Central memory CD8-positive, alpha-beta T cell (primary cell): ENCODE measurements at regions not wholly inside any gene's neighbourhood (a gene's known extent, or its start where the extent isn't known, plus 50 kb on each side); places are given as distances from the start of the nearest gene placed in this dataset.
"Not testable (repeated sequence)": the region's sequence is repeated elsewhere in the genome, so short reads cannot be mapped to it uniquely, and the experiment has no call there.

ENCODE experiments used
- ATAC-seq: fragments of 150-1000 bp; cut with Tn5 transposase; replicated peaks from 2 replicates; pipeline ENCODE4 v1.10.0; 2022; ENCODE audit warnings: mild to moderate bottlenecking, moderate FRiP score, moderate number of reproducible peaks; ENCODE audit not compliant: poor library complexity, severe bottlenecking; ENCODE audit errors: extremely low read depth
- DNase-seq, 2 donors: peaks; one replicate each; pipeline ENCODE4 v3.0.0; 2021; ENCODE audit warnings: low spot score in 2 of 2
- H3K27ac Mint-ChIP-seq: one replicate; pipeline ENCODE4 v1.8.0; 2022; ENCODE audit warnings: low read depth, mild to moderate bottlenecking, moderate library complexity, mixed read lengths
- H3K27me3 Mint-ChIP-seq: one replicate; pipeline ENCODE4 v1.8.0; 2022; ENCODE audit warnings: mixed read lengths
- H3K36me3 Mint-ChIP-seq: one replicate; pipeline ENCODE4 v1.8.0; 2022; ENCODE audit warnings: mild to moderate bottlenecking, moderate library complexity, mixed read lengths; ENCODE audit not compliant: insufficient read depth
- H3K4me1 Mint-ChIP-seq: one replicate; pipeline ENCODE4 v1.8.0; 2022; ENCODE audit warnings: mixed read lengths
- H3K4me3 Mint-ChIP-seq: one replicate; pipeline ENCODE4 v1.8.0; 2022; ENCODE audit warnings: mild to moderate bottlenecking, moderate library complexity, mixed read lengths
- H3K9me3 Mint-ChIP-seq: one replicate; pipeline ENCODE4 v1.8.0; 2022; ENCODE audit warnings: mixed read lengths

DNA sequence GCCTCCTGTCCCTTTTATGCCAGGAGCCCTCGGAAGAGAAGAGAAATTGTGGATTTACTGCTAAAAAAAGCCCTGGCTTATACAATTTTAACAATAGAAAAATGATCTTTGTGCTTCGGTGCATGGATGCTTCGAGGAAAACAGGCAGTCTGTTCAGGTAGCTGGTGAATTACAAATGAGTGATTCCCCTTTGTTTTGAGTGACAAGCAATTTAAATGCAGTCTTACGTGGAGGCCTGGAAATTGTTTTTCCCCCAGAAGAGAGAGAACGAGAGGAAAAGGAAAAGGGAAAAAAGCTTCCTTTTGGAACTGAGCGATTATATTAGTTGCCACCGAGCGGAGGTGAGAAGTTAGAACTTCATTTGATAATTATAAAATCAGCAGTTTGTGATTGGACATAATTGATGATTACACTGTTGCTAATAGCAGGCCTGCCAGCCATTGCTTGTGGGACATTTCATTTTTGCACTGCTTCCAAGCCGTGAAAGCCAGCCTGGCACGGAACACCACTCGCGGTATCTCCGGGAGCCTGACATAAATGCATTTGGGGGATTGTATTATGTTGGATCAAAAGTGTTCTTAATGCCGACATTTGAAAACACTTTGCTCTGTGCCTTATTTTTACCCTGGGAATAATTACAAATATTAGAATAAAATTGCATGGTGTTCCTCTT lies 117.7 kb downstream of the PHETA1 start:
- peaks cover 2% of the 10 kb centered on the region for H3K36me3 Mint-ChIP-seq
- peaks cover 53% of the 10 kb centered on the region for H3K27me3 Mint-ChIP-seq
- H3K9me3 Mint-ChIP-seq = no peaks in the 10 kb centered on the region
- DNase-seq (no peak), ATAC-seq (no peak)
- no peak overlapping the region for H3K4me3 Mint-ChIP-seq
- H3K4me1 Mint-ChIP-seq = no peaks in the 10 kb centered on the region
- no peak overlapping the region for H3K27ac Mint-ChIP-seq

DNA sequence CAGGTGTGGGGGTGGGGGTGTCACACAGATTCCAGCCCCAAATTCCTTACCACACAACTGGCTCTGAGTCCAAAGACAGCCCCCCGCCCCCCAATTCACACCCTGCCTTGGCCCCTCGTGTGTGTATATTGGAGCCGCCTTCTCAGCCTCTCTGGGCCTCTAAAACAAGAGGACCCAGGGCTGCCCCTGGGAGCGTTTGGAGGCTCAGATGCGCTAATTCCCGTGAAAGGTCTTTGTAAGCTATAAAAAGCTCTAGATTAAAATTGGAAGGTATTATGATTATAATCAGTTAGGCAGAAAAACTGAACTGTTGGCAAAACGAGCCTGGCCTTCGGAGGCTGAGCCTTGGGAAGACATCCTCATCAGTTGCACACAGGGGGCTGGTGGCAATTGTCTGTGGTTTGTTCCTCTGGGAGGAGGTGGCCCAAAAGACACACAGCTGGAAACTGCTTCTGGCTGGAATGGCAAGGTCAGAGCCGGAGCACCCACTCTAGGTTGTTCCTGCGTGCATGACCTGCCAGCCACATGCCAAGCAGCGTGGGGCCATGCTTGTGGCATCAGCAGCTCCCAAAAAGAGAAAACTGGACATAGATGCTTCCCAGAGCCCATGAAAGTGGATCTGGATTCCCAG lies 118.5 kb downstream of the PHETA1 start:
- DNase-seq (no peak), ATAC-seq (no peak)
- Mint-ChIP-seq H3K36me3 (peaks cover 2% of the 10 kb centered on the region), H3K4me1 (no peaks in the 10 kb centered on the region), H3K4me3 (no peak overlapping the region), H3K27ac (no peak overlapping the region), H3K9me3 (no peaks in the 10 kb centered on the region), H3K27me3 (peaks cover 60% of the 10 kb centered on the region)

DNA sequence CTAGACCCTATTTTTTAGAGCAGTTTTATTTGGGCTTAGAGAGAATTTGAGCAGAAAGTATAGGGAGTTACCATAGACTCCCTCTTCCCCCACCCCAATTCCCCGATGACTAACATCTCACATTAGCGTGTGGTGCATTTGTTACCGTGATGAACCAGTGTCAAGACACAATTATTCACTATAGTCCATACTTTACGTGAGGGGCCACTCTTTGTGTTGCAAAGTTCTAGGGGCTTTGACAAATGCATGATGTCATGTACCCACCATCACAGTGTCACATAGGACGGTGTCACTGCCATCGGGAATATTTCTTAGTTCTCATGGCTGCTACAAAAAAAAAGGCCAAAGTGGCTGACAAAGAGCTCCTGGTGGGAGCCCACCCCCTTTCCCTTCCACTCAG lies 119.1 kb downstream of the PHETA1 start:
- H3K27me3 Mint-ChIP-seq = peaks cover 67% of the 10 kb centered on the region
- H3K36me3 Mint-ChIP-seq = peaks cover 2% of the 10 kb centered on the region
- ATAC-seq (no peak), DNase-seq (no peak)
- H3K4me1 Mint-ChIP-seq = no peaks in the 10 kb centered on the region
- H3K9me3 Mint-ChIP-seq = no peaks in the 10 kb centered on the region
- no peak overlapping the region for H3K27ac Mint-ChIP-seq
- no peak overlapping the region for H3K4me3 Mint-ChIP-seq

- DNase-seq (no peak), ATAC-seq (no peak)
- H3K9me3 Mint-ChIP-seq = no peaks in the 10 kb centered on the region
- no peaks in the 10 kb centered on the region for H3K4me1 Mint-ChIP-seq
- H3K4me3 Mint-ChIP-seq = no peak overlapping the region
- no peak overlapping the region for H3K27ac Mint-ChIP-seq
- peaks cover 2% of the 10 kb centered on the region for H3K36me3 Mint-ChIP-seq
- H3K27me3 Mint-ChIP-seq = peaks cover 67% of the 10 kb centered on the region
Observed at GRCh38 chr12:111249018-111249370, 119.9 kb downstream of the PHETA1 start.

- H3K4me1 Mint-ChIP-seq = no peaks in the 10 kb centered on the region
- H3K27me3 Mint-ChIP-seq = peaks cover 62% of the 10 kb centered on the region
- peaks cover 2% of the 10 kb centered on the region for H3K36me3 Mint-ChIP-seq
- no peak overlapping the region for H3K4me3 Mint-ChIP-seq
- no peak overlapping the region for H3K27ac Mint-ChIP-seq
- no peaks in the 10 kb centered on the region for H3K9me3 Mint-ChIP-seq
- DNase-seq = no peak
- no peak for ATAC-seq
Observed at GRCh38 chr12:111248236-111249017, 120.5 kb downstream of the PHETA1 start.

DNA sequence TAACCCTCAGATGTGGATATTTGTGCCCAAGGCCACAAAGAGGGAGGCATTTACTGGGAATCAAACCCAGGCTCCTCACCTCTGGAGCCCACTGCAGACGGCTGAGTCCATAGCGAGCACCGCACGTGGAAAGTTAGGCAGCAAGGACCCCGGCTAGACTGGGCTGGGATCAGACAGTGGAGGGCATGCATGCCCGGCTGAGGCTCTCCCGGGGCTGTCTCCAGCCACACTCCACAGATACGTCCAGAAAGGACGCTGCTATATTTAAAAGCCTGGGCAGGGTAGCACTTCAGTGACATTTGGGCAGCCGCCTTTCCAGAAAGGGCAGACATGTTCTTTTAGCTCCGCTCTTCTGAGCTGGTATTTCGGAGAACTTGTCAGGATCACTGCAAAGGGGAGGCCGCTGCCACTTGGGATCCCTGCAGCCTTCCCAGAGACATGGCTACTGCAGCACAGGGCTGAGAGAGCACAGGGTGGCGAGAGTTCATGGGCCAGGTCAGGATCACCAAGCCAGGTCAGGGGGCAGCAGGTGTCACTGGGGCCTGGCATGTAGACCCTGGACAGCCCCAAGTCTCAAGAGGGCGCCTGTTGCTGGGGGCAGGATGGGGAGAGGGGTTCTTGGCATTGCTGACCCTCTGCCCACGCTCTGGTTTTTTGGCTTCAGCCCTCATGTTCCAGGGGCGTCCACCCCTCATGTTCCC lies 121.7 kb downstream of the PHETA1 start:
- ATAC-seq = no peak
- no peak for DNase-seq

GRCh38 chr12:111246477-111247011 lies 122.4 kb downstream of the PHETA1 start:
- no peak for DNase-seq
- Mint-ChIP-seq H3K9me3 (no peaks in the 10 kb centered on the region), H3K4me3 (no peak overlapping the region), H3K4me1 (no peaks in the 10 kb centered on the region), H3K27me3 (peaks cover 46% of the 10 kb centered on the region), H3K27ac (no peak overlapping the region), H3K36me3 (no peaks in the 10 kb centered on the region)
- ATAC-seq = no peak

More for the DNA sequence above, 121.7 kb downstream of the PHETA1 start:
- Mint-ChIP-seq H3K4me3 (no peak overlapping the region), H3K4me1 (no peaks in the 10 kb centered on the region), H3K36me3 (no peaks in the 10 kb centered on the region), H3K27ac (no peak overlapping the region), H3K9me3 (no peaks in the 10 kb centered on the region), H3K27me3 (peaks cover 50% of the 10 kb centered on the region)

DNA sequence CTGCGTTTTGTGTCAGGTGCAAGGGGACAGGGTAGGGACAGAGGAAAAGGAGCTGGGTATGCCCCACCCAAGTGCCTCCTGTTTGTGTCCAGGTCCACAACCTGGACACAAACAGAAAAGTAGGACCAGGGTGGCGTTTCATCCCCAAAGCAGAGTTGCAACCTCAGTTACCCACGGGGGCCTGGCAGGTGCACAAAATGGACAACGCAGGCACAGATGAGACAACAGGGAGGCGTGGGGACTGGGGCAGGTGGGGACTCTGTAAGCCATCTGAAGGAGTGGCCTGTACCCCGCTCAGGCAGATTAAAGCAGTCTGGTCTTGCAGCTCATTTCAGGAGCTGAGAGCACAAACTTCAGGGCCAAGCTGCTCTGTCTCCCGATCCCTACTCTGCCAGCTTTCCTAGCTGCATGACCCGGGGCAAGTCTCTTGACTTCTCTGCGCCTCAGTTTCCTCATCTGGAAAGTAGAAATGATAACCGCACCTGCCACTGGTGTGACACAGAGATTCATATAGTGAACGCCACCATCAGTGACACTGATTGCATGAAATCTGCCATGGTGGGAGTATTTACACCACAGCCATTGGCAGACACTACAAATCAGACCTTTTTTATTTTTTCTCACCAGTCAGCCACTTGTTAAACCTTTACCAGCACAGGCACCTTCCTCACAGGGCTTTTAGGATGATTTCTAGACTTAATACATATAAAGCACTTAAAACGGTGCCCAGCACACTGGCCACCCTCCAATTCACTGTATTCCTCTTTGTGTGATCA lies 123.0 kb downstream of the PHETA1 start:
- Mint-ChIP-seq H3K4me1 (no peaks in the 10 kb centered on the region), H3K27me3 (peaks cover 41% of the 10 kb centered on the region), H3K9me3 (no peaks in the 10 kb centered on the region), H3K36me3 (no peaks in the 10 kb centered on the region), H3K4me3 (no peak overlapping the region), H3K27ac (no peak overlapping the region)
- DNase-seq (no peak), ATAC-seq (no peak)

- Mint-ChIP-seq H3K27me3 (peaks cover 46% of the 10 kb centered on the region), H3K4me1 (no peaks in the 10 kb centered on the region), H3K9me3 (no peaks in the 10 kb centered on the region), H3K27ac (no peak overlapping the region), H3K36me3 (no peaks in the 10 kb centered on the region), H3K4me3 (no peak overlapping the region)
- DNase-seq (no peak), ATAC-seq (no peak)
Observed at GRCh38 chr12:111244673-111245072, 124.2 kb downstream of the PHETA1 start.

DNA sequence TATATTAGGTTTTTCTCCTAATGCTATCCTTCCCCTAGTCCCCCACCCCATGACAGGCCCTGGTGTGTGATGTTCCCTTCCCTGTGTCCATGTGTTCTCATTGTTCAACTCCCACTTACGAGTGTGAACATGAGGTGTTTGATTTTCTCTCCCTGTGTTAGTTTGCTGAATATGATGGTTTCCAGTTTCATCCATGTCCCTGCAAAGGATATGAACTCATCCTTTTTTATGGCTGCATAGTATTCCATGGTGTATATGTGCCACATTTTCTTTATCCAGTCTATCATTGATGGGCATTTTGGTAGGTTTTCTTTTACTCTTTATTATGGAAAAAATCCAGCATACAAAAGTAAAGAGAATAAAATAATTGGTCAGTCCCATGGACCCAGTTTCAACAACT lies 126.1 kb downstream of the PHETA1 start:
- H3K4me1 Mint-ChIP-seq, ATAC-seq, DNase-seq, H3K27ac Mint-ChIP-seq, H3K36me3 Mint-ChIP-seq, H3K9me3 Mint-ChIP-seq, H3K4me3 Mint-ChIP-seq: not testable (repeated sequence)
- H3K27me3 Mint-ChIP-seq = peaks cover 55% of the 10 kb centered on the region

DNA sequence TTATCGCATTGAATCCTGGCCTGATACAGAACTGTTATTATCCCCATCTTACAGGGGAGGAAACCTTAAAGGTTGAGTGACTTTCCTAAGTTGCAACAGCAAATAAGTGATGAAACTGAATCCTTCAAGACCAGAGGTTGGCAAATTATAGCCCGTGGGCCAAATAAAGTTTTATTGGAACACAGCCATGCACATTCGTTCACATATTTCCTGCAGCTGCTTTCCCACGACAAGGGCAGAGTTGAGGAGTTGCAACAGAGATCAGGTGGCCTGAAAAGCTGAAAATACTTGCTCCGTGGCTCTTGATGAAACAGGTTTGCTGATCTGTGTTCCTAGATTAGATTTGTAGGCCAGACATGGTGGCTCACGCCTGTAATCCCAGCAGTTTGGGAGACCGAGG lies 126.7 kb downstream of the PHETA1 start:
- ATAC-seq (no peak), DNase-seq (no peak)
- H3K27ac Mint-ChIP-seq = no peak overlapping the region
- H3K4me3 Mint-ChIP-seq = no peak overlapping the region
- peaks cover 55% of the 10 kb centered on the region for H3K27me3 Mint-ChIP-seq
- H3K9me3 Mint-ChIP-seq = no peaks in the 10 kb centered on the region
- H3K4me1 Mint-ChIP-seq = no peaks in the 10 kb centered on the region
- H3K36me3 Mint-ChIP-seq = no peaks in the 10 kb centered on the region

DNA sequence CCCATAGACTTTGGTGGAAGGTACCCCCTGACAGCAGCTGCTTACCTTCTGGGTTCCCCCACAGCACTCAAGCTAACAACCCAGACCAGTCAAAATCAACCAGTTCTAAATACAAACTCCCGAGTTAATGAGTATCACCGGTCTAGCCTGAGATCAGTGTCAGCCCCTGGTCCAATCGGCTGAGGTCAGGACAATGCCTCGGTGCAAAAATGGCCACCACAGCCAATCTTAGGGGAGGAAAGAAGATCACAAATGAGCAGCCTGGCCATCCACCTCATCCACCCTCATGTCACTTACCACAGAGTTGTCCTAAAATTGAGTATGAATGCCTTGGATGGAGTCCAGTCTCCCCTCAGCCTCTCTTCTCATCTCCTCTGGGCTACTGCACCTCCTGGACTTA lies 128.5 kb downstream of the PHETA1 start:
- peaks cover 3% of the 10 kb centered on the region for H3K36me3 Mint-ChIP-seq
- H3K4me3 Mint-ChIP-seq = no peak overlapping the region
- H3K27ac Mint-ChIP-seq = no peak overlapping the region
- DNase-seq (no peak), ATAC-seq (no peak)
- H3K4me1 Mint-ChIP-seq = no peaks in the 10 kb centered on the region
- H3K27me3 Mint-ChIP-seq = peaks cover 54% of the 10 kb centered on the region
- H3K9me3 Mint-ChIP-seq = no peaks in the 10 kb centered on the region
